Stimulated activated naive CD8-positive, alpha-beta T cell treated with anti-CD3 and anti-CD28 coated beads, Interleukin-15, Interleukin-2, amounts not matched to agents 100 ng/mL and 50 ng/mL, for 24 hours (primary cell): ENCODE measurements at regions not wholly inside any gene's neighbourhood (a gene's known extent, or its start where the extent isn't known, plus 50 kb on each side); places are given as distances from the start of the nearest gene placed in this dataset.
"Not testable (repeated sequence)": the region's sequence is repeated elsewhere in the genome, so short reads cannot be mapped to it uniquely, and the experiment has no call there.

Experiments used
- H3K27ac Mint-ChIP-seq: one replicate; pipeline ENCODE4 v1.8.0; 2021; ENCODE audit warnings: mild to moderate bottlenecking, mixed read lengths
- H3K27me3 Mint-ChIP-seq: one replicate; pipeline ENCODE4 v1.8.0; 2021; ENCODE audit warnings: mixed read lengths
- H3K36me3 Mint-ChIP-seq: one replicate; pipeline ENCODE4 v1.8.0; 2021; ENCODE audit warnings: low read depth, mixed read lengths
- H3K4me1 Mint-ChIP-seq: one replicate; pipeline ENCODE4 v1.8.0; 2021; ENCODE audit warnings: low read depth, mixed read lengths
- H3K4me3 Mint-ChIP-seq: one replicate; pipeline ENCODE4 v1.8.0; 2021; ENCODE audit warnings: mild to moderate bottlenecking, mixed read lengths
- H3K9me3 Mint-ChIP-seq: one replicate; pipeline ENCODE4 v1.8.0; 2021; ENCODE audit warnings: mixed read lengths

DNA sequence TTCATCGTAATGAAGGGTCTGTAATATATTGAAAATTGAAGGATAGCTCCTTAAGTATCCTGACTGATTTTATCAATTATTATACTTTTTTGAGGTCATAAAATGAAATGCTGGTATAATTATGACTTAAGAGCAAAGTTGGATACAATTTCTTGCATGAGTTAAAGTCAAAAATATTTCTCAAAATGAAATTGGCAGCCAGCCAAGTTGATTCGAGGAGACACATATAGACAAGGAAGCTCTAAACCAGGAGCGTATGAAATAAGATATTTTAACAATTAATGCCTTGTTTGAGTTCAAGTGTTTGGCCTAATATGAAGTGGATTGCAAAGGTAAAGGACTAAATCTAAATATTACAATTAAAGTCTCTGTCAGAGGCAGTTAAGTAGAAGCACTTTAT lies 260.4 kb upstream of the DSEL start:
- no peak overlapping the region for H3K4me3 Mint-ChIP-seq
- H3K4me1 Mint-ChIP-seq, result no peaks in the 10 kb centered on the region
- no peaks in the 10 kb centered on the region for H3K9me3 Mint-ChIP-seq
- no peaks in the 10 kb centered on the region for H3K36me3 Mint-ChIP-seq
- peaks cover 3% of the 10 kb centered on the region for H3K27me3 Mint-ChIP-seq
- H3K27ac Mint-ChIP-seq, result no peak overlapping the region

DNA sequence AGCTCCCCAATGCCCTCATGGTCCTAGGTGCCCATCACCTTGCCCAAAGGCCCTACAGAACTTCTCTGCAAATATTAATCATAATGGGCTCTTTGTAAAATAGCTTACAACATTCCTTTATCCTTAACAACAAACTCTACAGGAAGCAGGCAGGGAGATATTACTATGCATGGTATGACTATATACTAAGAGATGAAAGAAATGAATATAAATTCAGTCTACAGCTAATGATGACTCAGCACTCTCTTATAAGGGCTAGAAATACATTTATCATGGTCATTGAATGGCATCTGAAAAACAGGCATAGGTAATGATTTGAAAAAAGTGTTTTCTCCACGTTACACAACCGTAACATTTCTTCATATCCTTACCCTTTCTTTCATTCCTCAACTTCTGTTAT lies 254.8 kb upstream of the DSEL start:
- H3K4me3 Mint-ChIP-seq, result no peak overlapping the region
- no peaks in the 10 kb centered on the region for H3K36me3 Mint-ChIP-seq
- H3K9me3 Mint-ChIP-seq, result no peaks in the 10 kb centered on the region
- H3K27ac Mint-ChIP-seq, result no peak overlapping the region
- no peaks in the 10 kb centered on the region for H3K27me3 Mint-ChIP-seq
- no peaks in the 10 kb centered on the region for H3K4me1 Mint-ChIP-seq

DNA sequence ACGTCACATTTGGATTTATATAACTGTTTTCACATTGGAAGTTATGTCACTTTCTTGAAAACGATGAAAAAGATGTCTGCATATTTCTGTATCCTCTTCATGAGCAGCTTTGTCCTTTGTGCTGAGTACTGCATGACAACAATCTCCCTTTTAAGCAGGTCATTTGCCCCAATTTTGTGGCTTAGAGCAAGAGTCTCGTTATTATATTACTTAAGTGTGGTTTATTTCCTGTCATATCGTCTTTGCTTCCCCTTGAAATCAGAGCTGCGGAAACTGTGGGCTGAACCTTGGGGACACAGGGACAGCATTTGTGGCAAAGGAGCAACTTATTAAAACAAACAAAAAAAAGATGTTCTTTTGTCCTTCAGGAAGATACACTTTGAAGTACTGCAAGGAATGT lies 254.0 kb upstream of the DSEL start:
- H3K9me3 Mint-ChIP-seq, result no peaks in the 10 kb centered on the region
- H3K27me3 Mint-ChIP-seq, result no peaks in the 10 kb centered on the region
- H3K27ac Mint-ChIP-seq, result no peak overlapping the region
- no peak overlapping the region for H3K4me3 Mint-ChIP-seq
- H3K4me1 Mint-ChIP-seq, result no peaks in the 10 kb centered on the region
- H3K36me3 Mint-ChIP-seq, result no peaks in the 10 kb centered on the region

DNA sequence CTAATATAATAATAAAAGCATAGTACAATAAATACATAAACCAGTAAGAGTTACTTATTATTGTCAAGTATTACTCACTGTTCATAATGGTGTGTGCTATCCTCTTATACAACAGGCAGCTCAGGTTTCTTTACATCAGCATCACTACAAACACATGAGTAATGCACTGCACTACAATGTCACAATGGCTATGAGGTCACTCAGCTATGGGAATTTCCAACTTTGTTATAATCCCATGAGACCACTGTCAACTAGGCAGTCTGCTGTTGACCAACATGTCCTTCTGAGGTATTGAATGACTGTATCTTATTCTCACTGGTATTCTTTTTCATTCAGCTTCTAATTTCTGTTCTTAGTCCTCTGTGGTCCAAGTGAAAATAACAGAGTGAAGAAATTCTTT lies 250.4 kb upstream of the DSEL start:
- Mint-ChIP-seq H3K27ac (no peak overlapping the region), H3K36me3 (no peaks in the 10 kb centered on the region), H3K9me3 (no peaks in the 10 kb centered on the region), H3K4me3 (no peak overlapping the region), H3K4me1 (no peaks in the 10 kb centered on the region), H3K27me3 (no peaks in the 10 kb centered on the region)

DNA sequence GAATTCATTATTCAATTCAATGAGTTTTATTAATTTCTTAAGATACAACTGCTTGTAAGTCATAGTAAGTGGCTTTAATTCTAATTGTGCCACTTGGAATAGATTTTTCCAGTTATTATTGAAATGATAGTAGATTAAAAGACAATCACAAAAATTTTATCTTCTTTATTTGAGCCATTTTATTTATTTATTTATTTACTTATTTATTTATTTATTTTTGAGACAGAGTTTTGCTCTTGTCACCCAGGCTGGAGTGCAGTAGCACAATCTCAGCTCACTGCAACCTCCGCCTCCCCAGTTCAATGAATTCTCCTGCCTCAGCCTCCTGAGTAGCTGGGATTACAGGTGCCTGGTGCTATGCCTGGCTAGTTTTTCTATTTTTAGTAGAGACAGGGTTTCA lies 235.7 kb upstream of the DSEL start:
- not testable (repeated sequence) for H3K9me3 Mint-ChIP-seq, H3K36me3 Mint-ChIP-seq, H3K4me3 Mint-ChIP-seq, H3K27ac Mint-ChIP-seq, H3K4me1 Mint-ChIP-seq, H3K27me3 Mint-ChIP-seq

DNA sequence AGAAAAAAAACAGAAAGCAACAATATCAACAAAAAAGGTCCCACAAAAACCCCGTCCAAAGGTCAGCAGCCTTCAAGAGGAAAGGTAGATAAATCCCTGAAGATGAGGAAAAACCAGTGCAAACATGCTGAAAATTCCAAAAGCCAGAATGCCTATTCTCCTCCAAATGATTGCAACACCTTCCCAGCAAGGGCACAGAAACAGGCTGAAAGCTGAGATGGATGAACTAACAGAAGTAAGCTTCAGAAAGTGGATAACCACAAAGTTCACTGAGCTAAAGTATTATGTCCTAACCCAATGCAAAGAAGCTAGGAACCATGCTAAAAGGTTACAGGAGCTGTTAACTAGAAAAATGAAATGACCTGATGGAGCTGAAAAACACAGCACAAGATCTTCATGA lies 226.4 kb upstream of the DSEL start:
- Mint-ChIP-seq H3K4me1 (no peaks in the 10 kb centered on the region), H3K9me3 (peaks cover 24% of the 10 kb centered on the region), H3K27me3 (no peaks in the 10 kb centered on the region), H3K4me3 (no peak overlapping the region), H3K27ac (no peak overlapping the region), H3K36me3 (no peaks in the 10 kb centered on the region)

DNA sequence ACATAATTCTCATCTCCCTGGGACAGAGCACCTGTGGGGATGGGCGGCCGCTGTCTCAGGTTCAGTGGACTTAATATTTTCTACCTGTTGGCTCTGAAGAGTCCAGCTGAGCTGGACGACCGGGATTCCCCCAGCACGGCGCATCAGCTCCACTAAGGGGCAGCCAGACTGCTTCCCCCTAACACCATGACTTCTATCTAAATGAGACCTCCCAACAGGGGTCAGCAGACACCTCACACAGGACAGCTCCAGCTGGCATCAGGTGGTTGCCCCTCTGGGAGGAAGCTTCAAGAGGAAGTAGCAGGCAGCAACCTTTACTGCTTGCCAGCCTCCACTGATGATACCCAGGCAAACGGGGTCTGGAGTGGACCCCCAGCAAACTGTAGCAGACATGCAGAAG lies 226.0 kb upstream of the DSEL start:
- H3K27me3 Mint-ChIP-seq, result no peaks in the 10 kb centered on the region
- H3K4me1 Mint-ChIP-seq, result no peaks in the 10 kb centered on the region
- no peak overlapping the region for H3K4me3 Mint-ChIP-seq
- H3K9me3 Mint-ChIP-seq, result peaks cover 24% of the 10 kb centered on the region
- H3K27ac Mint-ChIP-seq, result no peak overlapping the region
- no peaks in the 10 kb centered on the region for H3K36me3 Mint-ChIP-seq

DNA sequence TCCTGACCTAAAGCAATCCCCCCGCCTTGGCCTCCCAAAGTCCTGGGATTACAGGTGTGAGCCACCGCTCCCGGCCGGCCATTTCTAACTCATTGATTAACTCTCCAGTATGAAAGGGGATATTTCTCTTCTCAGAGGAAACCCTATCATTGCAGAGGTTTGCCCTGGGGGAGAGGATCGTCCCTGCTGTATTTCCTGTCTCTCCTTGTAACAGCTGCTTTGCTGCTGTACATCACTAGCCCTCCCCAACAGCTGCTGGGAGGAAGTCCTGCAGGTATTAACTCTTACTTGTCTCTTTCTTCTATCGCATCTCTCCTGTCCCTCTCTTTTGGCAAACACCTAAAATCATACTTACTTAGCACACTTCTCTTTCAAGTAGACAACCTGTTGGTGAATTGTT lies 219.0 kb upstream of the DSEL start:
- H3K27me3 Mint-ChIP-seq, result no peaks in the 10 kb centered on the region
- no peaks in the 10 kb centered on the region for H3K36me3 Mint-ChIP-seq
- no peaks in the 10 kb centered on the region for H3K9me3 Mint-ChIP-seq
- H3K27ac Mint-ChIP-seq, result no peak overlapping the region
- no peaks in the 10 kb centered on the region for H3K4me1 Mint-ChIP-seq
- no peak overlapping the region for H3K4me3 Mint-ChIP-seq

DNA sequence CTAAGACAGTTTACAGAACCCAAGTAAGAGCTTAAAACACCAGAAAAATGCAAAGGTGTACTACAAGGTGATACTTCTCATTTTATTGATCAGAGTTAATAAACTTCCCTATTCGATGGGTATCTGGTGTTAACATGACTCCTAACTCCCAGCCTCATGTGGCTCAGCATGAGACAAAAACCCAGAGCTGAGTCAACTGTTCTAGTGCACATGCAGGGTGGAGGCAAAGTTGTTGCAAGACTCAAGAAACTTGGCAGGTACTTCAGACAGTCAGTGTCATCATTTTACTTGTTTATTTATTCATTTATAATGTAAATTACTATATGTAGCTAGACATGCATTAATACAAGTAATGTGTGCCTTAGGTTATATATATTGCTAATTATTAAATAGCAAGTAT lies 216.6 kb upstream of the DSEL start:
- Mint-ChIP-seq H3K27me3 (no peaks in the 10 kb centered on the region), H3K4me1 (no peaks in the 10 kb centered on the region), H3K27ac (no peak overlapping the region), H3K9me3 (no peaks in the 10 kb centered on the region), H3K4me3 (no peak overlapping the region), H3K36me3 (no peaks in the 10 kb centered on the region)

DNA sequence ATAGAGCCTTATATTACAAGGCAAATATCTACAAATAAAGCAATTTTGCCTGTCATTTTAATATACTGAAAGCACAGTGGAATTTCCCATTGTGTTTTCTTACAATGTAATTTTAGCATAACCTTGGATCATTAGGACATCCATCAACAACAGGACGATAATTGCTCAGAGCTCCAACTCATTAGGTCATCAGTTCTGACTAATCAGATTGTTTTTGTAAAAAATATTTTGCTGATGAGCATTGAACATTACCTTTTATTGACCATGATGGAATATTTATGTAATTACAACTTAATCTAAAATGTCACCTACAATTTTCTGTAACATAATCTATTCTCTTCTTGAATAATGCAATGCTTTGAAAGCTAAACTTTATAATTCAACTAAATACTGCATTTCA lies 215.3 kb upstream of the DSEL start:
- Mint-ChIP-seq H3K27ac (no peak overlapping the region), H3K36me3 (no peaks in the 10 kb centered on the region), H3K27me3 (peaks cover 4% of the 10 kb centered on the region), H3K4me3 (no peak overlapping the region), H3K9me3 (no peaks in the 10 kb centered on the region), H3K4me1 (no peaks in the 10 kb centered on the region)

DNA sequence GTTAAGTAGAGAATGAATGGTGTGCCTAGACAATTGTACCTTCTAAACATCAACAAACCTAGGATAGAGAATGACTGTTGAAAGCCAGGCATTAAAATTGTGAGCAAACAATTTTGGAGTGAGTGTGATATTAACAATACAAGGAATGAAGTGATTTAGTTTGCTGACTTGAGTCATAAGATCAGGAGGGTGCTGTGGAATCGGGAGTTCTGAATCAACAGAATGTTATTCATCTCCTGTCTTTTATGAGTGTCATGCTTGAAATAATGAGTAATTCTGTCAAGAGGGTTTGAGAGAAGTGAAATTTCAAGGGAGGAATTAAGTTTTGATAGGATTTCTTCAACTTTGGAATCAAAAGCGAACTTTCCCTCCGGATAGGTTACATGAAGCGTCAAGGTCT lies 214.4 kb upstream of the DSEL start:
- Mint-ChIP-seq H3K4me3 (no peak overlapping the region), H3K9me3 (no peaks in the 10 kb centered on the region), H3K4me1 (no peaks in the 10 kb centered on the region), H3K27ac (no peak overlapping the region), H3K27me3 (peaks cover 4% of the 10 kb centered on the region), H3K36me3 (no peaks in the 10 kb centered on the region)

DNA sequence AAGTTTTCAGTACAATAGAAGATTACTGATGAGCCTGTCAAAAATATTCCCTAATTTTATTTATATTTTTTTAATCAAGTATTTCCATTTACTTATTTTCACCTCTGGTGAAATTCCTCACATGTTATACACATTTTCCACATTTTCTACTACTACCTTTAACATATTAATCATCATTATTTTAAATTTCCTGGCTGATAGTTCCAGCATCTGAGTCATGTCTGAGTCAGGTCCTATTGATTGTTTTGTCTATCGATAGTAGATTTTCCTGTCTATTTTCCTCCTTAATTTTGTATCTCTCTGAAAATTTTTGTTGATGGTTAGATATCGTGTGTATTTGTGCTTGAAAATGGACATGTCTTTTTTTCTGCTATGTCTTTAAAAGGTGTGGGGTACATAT lies 211.8 kb upstream of the DSEL start:
- Mint-ChIP-seq H3K27me3 (peaks cover 4% of the 10 kb centered on the region), H3K36me3 (no peaks in the 10 kb centered on the region), H3K4me3 (no peak overlapping the region), H3K4me1 (no peaks in the 10 kb centered on the region), H3K27ac (no peak overlapping the region), H3K9me3 (no peaks in the 10 kb centered on the region)

DNA sequence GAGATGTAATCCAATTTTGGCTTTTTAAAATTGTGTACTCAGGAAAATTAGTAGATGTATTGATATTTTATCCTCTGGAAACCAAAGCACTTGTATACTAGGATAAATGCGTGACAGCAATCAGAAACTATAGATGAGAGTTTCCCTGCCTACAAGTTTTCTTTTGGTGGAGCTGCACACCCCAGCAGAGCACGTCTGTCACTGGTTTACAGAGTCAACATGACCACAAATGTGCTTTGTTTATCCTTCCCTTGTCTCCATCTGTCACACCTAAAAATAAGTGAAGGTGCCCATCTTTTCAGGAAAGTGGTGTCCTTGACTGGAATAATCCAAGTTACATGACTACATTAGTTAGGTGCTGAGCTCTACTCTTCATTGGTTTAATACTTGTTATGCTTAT lies 210.4 kb upstream of the DSEL start:
- Mint-ChIP-seq H3K36me3 (no peaks in the 10 kb centered on the region), H3K4me3 (no peak overlapping the region), H3K9me3 (peaks cover under 1% of the 10 kb centered on the region), H3K27ac (no peak overlapping the region), H3K4me1 (no peaks in the 10 kb centered on the region), H3K27me3 (peaks cover 4% of the 10 kb centered on the region)

DNA sequence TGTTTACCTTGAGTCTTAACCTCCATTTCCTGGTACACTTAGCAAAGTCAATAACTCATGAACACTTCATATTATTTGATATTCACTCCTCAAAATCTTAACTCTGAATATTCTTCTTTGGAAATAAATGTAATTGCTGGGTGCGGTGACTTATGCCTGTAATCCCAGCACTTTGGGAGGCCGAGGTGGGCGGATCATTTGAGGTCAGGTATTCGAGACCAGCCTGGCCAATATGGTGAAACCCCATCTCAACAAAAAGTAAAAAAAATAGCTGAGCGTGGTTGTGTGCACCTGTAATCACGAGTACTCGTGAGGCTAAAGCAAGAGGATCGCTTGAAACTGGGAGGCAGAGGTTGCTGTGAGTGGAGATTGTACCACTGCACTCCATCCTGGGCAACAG lies 201.3 kb upstream of the DSEL start:
- H3K27ac Mint-ChIP-seq, result no peak overlapping the region
- H3K27me3 Mint-ChIP-seq, result no peaks in the 10 kb centered on the region
- peaks cover 5% of the 10 kb centered on the region for H3K9me3 Mint-ChIP-seq
- no peaks in the 10 kb centered on the region for H3K36me3 Mint-ChIP-seq
- H3K4me1 Mint-ChIP-seq, result no peaks in the 10 kb centered on the region
- H3K4me3 Mint-ChIP-seq, result no peak overlapping the region

DNA sequence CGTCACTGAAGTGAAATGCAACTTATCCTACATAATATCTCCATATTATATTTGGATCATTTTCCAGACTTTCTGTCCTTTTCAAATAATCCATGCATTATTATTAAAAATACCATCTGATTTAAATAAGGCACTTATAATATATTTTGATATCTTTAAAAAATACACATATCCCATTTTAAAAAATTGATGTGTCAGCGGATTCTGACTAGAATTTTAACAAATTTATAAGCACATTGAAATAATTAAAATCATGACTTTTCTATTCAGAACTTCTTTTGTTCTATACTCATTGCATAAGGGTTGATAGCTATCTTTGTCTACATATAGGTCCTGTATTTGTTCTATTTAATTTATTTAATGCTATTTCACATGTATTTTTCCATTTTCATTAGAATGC lies 199.0 kb upstream of the DSEL start:
- no peaks in the 10 kb centered on the region for H3K4me1 Mint-ChIP-seq
- H3K9me3 Mint-ChIP-seq, result no peaks in the 10 kb centered on the region
- no peaks in the 10 kb centered on the region for H3K36me3 Mint-ChIP-seq
- no peak overlapping the region for H3K27ac Mint-ChIP-seq
- no peaks in the 10 kb centered on the region for H3K27me3 Mint-ChIP-seq
- H3K4me3 Mint-ChIP-seq, result no peak overlapping the region

DNA sequence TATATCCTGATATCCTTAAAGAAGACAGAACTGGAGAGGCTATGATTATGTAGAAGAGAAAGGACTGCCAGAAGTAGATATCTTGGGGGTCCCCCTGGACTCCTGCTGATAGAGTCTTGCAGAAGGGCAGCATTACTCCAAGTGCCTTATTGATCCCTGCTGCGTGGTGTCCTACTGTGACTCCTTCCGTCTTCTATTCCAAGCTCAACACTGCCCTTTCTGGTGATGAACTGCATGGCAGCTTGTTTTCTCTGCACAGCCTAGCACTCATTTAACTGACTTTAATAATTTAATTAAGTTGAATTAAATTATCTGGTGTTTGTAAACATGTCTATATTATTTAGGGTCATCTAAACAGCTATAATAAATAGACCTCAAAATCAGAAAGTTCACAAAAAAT lies 194.1 kb upstream of the DSEL start:
- Mint-ChIP-seq H3K27me3 (no peaks in the 10 kb centered on the region), H3K4me1 (no peaks in the 10 kb centered on the region), H3K36me3 (no peaks in the 10 kb centered on the region), H3K27ac (no peak overlapping the region), H3K9me3 (no peaks in the 10 kb centered on the region), H3K4me3 (no peak overlapping the region)

DNA sequence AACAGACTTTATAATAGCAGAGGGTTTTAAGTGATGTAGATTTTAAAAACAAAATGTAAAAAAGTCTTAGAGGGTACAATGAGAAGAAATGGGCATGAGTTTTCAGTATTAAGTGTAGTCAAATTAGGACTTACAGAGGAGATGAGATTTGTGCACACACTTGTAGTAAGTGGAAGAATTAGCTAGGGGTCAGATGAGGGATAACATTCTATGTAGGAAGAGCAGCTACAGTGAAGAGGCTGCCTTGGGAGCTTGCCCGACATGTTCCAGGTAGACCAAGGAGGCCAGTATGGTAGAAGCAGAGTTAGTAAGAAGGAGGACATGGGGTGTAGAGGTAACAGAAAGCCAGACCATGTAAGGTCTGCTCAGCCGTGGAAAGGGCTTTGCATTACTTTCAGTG lies 189.2 kb upstream of the DSEL start:
- no peak overlapping the region for H3K27ac Mint-ChIP-seq
- H3K27me3 Mint-ChIP-seq, result no peaks in the 10 kb centered on the region
- no peaks in the 10 kb centered on the region for H3K36me3 Mint-ChIP-seq
- peaks cover 5% of the 10 kb centered on the region for H3K9me3 Mint-ChIP-seq
- no peaks in the 10 kb centered on the region for H3K4me1 Mint-ChIP-seq
- no peak overlapping the region for H3K4me3 Mint-ChIP-seq
